Body of pancreas (tissue), 4 donors: ENCODE measurements at regions not wholly inside any gene's neighbourhood (a gene's known extent, or its start where the extent isn't known, plus 50 kb on each side); places are given as distances from the start of the nearest gene placed in this dataset.

Source experiments
- CTCF ChIP-seq, 7 experiments: fragments of 450-650 bp in 4 of 7; fragments of 200-600 bp in 3 of 7; sonication (generic) in 3 of 7; IDR thresholded peaks; one replicate each; pipeline ENCODE4 v1.5.1; 2016 to 2019; ENCODE audit warnings: antibody characterized with exemption in 7 of 7
- POLR2A ChIP-seq, 3 donors: fragments of 450-650 bp; IDR thresholded peaks; one replicate each; pipeline ENCODE4 v1.6.1; 2016; ENCODE audit warnings: antibody characterized with exemption in 3 of 3, mild to moderate bottlenecking in 2 of 3

GRCh38 chr3:26347150-26347549 is 275.4 kb upstream of the LRRC3B start:
- no peak for TF ChIP-seq CTCF (IDR thresholded peaks at IDR 0.05)
- no peak for TF ChIP-seq POLR2A (IDR thresholded peaks at IDR 0.05)
